ENCODE measurements at regions not wholly inside any gene's neighbourhood (a gene's known extent, or its start where the extent isn't known, plus 50 kb on each side); places are given as distances from the start of the nearest gene placed in this dataset.
A peak's percentile ranks its signal among the peaks of the same experiment; 100 is the strongest.

GRCh38 chr17:33968350-33969044, 286.6 kb upstream of the CCL2 start (continued):
- TF ChIP-seq EP300 (IDR thresholded peaks at IDR 0.05; ENCODE audit: borderline replicate concordance in 1 of 2, control insufficient read depth in 1 of 2, low read depth in 2 of 2, low read length in 2 of 2) (0 out of 4 replicates have a peak, but pooled peaks have one; percentile 12 to 37), ZSCAN29 (IDR thresholded peaks at IDR 0.05) (no peak), FOS (IDR thresholded peaks at IDR 0.05; ENCODE audit: borderline replicate concordance, extremely low read depth, insufficient read length) (no peak), BRCA1 (IDR thresholded peaks at IDR 0.05; ENCODE audit: low read depth, low read length) (no peak), MYB (IDR thresholded peaks at IDR 0.05; ENCODE audit: borderline replicate concordance, low read depth, low read length) (no peak), GATAD2B (conservative IDR thresholded peaks at IDR 0.05; ENCODE audit: low read depth) (no peak), CTCF (IDR thresholded peaks at IDR 0.05 in 2 of 3, conservative IDR thresholded peaks at IDR 0.05 in 1 of 3; ENCODE audit: control insufficient read depth in 2 of 3, extremely low read depth in 1 of 3, insufficient read depth in 1 of 3, low read depth in 3 of 3, low read length in 3 of 3) (no peak), ELK1 (IDR thresholded peaks at IDR 0.05; ENCODE audit: low read depth, low read length) (no peak), E2F4 (IDR thresholded peaks at IDR 0.05; ENCODE audit: low read depth, low read length) (no peak), IRF4 (IDR thresholded peaks at IDR 0.05; ENCODE audit: low read depth, low read length) (peak; percentile 63; the same call in 1 of the 2 replicates), NFXL1 (IDR thresholded peaks at IDR 0.05; ENCODE audit: borderline replicate concordance) (no peak), ZNF24 (IDR thresholded peaks at IDR 0.05) (0 out of 2 replicates have a peak, but pooled peaks have one; percentile 2), SKIL (IDR thresholded peaks at IDR 0.05; ENCODE audit: low read depth, poor library complexity, severe bottlenecking) (peak; percentile 48)

All from GM12878 (cell line).